NCI-H524 (cell line): ENCODE measurements at regions not wholly inside any gene's neighbourhood (a gene's known extent, or its start where the extent isn't known, plus 50 kb on each side); places are given as distances from the start of the nearest gene placed in this dataset.

Source experiments
- DNase-seq, 2 experiments: peaks; one replicate each; lab custom pipeline; 2025; lab: John Stamatoyannopoulos, UW

DNA sequence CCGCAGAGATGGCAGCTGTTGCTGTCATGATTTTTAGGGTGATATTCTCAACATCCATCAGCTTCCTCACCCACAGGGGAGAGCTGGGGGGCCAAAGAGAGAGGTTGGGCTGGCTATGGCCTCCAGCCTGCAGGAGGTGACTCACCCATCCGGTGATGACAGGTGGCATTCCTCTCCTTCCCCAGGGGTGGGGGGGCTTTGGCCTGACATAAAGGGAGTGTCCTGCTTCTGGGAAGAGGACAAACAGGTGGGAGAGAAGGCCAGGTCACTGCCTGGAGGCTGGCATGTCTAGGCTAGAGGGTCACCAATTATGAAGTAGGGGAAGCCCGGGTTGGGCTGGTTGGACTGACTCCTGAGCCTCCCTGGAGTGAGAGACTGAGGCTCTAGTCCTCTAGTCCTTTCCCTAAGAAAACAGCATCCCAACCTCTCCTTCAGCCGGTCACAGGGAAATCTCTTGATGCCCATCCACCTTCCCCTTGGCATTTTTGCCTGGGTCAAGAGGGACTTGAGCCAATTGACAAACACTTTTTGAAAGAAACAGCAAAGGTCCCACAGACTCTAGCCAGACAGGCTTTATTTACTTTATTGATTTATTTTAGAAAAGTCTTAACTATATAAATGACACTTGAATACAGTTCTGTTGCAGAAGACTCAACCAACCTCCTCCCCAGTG, 79.8 kb upstream of the ZNF716 start:
- no peak for DNase-seq

DNA sequence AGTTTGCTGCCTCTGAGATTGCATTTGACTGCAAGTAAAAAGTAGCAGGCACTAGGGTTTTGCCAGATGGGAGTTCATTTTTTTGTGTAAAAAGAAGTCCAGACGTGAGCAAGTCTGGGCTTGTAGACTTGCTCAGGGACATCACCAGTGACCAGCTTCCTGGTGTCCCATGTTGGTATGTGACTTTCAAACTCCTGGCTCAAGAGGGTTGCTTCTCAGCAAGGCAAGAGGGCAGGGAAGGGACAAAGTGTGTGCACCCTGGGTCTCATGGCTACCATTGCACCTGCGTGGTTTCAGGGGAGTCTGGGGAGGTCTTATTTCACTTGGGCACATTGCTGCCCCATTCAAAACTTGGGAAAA, 79.3 kb upstream of the ZNF716 start:
- DNase-seq, result no peak

DNA sequence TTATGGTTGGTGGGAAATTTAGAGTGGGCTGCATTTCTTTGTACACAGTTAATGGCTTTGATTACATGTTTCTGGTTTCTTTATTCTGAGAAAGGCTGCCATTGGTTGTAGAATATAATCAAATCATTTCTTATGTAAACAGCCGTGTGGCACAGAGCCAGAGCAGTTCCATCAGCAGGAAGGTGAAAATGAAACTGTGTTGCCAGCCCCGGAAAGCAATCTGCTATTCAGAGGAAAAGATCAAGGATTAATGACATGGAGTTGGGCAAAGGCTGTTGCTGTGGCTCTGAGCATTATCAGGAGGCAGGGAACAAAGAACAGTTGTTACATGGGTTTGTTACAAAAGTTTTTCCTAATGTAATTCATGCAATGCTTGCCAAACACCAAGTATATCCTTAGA, 74.2 kb upstream of the ZNF716 start:
- DNase-seq, result no peak

DNA sequence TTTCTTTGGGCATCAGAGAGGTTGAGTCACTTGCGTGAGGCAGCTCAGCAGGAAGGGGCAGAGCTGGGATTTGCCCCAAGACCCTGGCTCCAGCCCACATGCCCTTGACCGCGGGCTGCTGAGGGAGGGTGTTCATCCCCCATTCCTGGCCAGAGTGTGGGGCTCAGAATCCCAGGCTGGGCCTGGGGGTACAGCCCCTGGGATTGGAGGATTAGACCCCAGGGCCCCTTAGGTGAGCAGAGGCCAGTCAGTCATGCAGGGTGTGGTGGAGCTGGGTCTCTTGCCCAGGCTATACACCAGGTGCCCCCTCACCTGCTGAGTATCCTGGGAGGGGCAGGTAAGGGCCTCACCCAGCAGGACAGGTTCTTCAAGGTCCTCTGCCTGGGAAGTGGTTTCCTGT, 68.4 kb upstream of the ZNF716 start:
- DNase-seq, result no peak

DNA sequence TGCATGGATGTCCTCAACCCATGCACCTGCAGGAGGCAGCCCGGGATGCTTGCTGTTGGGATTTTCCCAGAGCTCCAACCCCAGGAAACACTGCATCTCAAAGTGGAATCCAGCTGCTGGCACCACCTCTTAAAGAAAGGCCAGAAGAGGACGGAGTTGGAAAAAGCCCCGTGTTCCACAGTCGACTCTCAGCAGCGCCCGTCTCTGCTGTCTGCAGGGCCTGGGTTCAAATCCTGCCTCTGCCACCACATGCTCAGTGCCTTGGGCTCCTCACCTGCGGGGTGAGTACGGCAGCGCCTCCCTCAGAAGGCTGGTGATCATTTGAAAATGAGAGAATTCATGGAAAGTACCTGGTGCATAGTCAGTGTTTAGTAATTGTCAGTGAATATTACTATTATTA, 65.6 kb upstream of the ZNF716 start:
- DNase-seq, result no peak

DNA sequence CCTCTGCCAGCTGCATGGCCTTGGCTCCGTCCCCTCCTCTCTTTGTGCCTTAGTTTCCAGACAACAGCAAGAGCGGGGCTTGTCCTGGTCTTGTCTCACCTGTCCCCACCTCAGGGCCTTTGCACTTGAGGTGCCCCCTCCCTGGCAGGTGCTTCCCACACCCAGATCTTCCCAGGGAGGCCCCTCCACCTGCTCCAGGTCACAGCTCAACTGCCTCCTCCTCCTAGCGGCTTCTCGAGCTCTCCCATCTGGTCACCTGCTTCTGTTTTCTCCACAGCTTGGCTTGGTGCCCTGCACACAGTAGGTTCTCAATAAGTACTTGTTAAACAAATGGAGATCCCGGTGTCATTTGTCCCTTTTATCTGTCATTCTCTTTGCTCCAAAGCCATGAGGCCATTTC, 64.3 kb upstream of the ZNF716 start:
- DNase-seq, result no peak

DNA sequence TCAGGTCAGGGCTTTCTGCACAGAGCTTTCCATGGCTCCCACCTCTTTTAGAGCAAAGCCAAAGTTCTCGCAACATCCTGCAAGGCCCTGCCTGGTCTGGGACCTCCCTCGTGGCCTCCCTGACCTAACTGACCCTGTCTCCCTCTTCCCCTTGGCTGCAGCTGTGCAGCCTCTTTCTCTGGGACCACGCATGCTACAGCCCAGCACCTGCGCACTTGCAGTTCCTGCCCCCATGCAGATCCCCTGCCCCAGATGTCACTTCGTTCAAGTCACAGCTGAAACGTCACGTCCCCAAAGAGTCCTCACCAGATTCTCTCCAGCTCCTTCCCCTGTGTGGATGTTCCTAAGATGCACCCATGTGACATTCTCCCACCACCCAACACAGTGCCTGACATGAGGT, 61.2 kb upstream of the ZNF716 start:
- DNase-seq, result no peak

DNA sequence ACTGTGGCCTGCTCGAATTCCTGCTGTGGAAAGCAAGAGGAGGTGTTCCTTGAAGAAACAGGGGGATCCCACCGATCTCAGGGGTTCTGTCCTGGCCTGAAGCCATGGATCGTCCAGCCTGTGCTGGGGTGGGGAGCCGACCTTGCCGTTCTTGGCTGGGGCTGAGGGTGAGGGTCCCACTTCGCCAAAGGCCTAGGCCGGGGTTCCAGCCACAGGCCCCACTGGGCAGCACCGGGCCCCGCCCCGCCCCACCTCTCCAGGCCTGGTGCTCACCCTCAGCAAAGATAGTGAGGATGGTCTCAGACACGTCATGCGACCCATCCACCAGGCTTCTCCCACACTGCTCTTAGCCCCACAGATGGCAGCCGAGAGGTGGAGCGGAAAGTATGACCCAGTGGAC, 51.4 kb upstream of the ZNF716 start:
- DNase-seq, result no peak

DNA sequence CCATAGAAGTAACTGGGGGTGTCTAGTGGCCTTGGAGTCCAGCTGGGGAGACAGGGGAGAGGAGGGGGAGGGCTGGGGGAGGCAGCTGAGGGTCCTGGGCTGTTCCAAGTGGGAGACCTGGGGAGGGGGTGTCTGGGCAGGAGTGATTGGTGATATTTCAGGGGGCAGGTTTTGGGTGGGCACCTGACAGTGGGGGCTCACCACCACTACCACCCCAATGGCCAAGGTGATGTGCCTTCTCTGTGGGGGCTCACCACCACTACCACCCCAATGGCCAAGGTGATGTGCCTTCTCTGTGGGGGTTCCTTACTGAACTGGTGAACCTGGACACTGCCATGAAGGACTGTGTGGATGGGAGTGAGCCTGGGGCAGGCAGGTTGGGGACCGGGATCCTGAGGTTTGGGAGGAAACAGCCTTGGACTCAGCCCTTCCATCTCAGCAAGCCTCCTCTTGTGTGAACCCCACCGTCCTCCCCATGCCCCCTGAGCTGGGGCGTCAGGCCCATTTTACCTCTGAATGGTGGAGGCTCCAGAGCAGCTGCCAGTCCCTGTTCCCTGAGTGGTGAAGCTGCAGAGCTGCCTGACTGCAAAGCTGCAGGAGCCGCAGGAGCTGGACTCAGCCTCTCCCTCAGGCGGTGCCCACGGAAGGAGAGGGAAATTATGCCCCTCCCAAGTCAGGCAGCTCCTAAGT, 50.6 kb upstream of the ZNF716 start:
- DNase-seq, result no peak

DNA sequence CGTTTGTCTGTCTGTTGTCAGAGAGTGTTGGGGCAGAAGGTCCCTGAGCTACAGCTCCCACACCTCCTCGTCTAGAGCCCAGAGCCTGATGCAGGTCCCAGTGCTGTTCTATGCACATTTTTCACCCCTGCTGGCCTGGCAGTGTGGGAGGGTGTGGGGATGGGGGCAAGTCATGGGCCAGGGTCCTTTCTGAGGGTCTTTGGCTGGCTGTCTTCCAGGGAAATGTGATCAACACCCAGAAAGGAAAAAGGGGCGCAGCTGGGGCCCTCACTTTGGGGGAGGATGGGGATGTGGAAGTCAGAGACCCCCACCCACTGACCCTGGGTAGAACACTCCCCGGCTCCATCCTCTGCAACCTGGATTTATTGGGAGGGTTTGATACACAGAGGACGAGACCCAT, 50.0 kb upstream of the ZNF716 start:
- no peak for DNase-seq
